Stimulated activated CD4-positive, alpha-beta T cell treated with anti-CD3 and anti-CD28 coated beads, Interleukin-4, amount 100 ng/mL, for 1 hour (primary cell): ENCODE measurements at regions not wholly inside any gene's neighbourhood (a gene's known extent, or its start where the extent isn't known, plus 50 kb on each side); places are given as distances from the start of the nearest gene placed in this dataset.

ENCODE experiments used
- DNase-seq: peaks from one replicate; pipeline ENCODE4 v3.0.0-alpha.2; 2020

DNA sequence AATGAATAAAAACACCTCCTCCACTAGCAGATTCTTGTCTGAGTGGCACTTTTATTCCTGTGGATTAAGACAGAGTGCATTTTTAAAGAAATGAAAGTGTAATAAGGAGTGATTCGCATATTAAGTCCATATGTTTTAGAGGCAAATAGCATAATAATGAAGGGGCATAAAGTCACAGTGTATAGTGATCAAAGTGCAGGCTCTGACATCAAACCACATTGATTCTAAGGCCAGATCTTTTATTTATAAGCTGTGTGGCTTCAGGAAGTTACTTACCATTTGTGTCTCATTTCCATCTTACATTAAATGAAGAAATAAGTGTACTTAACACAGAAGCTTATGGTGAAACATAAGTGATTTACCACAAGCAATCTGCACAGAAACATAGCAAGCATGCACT is 332.8 kb downstream of the GASK1B start:
- no peak for DNase-seq

- no peak for DNase-seq
These were observed 334.5 kb downstream of the GASK1B start for GRCh38 chr4:157838366-157838765.

DNA sequence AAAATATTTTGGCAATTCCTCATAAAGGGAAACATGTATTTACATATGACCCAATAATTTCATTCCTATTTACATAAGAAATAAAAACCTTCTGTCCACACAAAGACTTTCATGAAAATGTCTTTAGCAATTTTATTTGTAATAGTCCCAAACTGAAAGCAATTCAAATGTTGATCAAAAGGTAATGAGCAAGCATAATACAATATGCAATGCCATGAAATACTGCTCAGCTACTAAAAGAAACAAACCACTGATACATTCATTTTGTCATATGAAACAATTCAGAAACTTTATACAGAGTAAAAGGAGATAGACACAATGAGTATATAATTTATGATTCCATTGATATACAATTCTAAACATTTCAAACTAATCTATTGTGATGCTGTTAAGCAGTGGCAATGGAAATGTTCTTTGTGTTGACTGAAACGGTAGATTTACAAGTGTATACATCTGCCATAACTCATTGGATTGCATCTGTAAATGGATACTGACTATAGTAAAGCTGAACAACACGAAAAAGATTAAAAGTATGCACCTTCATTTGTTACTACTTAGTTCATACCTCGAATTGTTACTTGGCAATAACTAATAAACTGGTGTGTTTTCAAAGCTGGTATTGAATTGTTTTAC is 335.6 kb downstream of the GASK1B start:
- DNase-seq = no peak

GRCh38 chr4:157832596-157832995 is 340.2 kb downstream of the GASK1B start:
- no peak for DNase-seq

GRCh38 chr4:157824021-157824420 is 348.8 kb downstream of the GASK1B start:
- no peak for DNase-seq

- DNase-seq = no peak
These were observed 351.0 kb downstream of the GASK1B start for GRCh38 chr4:157821814-157822213.

DNA sequence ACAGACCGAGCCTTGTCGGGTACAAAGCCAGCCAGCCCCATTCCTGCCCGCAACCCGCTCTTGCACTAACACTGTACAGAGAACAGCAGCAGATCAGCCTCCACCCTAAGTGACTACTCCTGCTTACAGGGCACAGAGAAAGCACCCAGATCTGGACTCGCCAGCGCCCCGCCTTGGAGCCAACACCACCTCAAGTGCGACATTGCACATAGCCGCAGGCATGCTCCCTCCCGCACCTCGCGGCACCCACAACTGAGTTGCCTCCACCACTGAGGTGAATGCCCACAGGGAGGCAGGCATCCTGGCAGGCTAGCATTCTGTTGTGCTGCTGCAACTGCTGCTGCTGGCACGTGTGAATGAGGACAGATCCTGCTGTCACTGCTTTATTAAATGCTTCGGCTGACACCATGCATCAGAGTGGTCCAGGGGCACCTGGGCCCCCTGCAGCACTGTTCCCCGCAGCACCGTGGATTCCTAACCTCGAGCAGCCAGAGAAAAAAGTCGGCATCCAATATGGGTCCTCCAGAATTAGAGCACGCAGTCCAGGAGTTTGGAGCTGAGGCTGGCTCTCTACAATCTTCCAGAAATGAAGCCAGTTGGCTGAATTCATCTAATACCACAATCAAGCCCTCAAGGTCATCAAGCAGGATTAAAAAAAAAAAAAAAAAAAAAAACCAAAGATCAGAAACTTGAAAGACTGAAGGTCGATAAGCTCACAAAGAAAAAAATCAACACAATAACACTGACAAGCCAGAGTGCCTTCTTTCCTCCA is 352.9 kb downstream of the GASK1B start:
- DNase-seq = no peak

DNA sequence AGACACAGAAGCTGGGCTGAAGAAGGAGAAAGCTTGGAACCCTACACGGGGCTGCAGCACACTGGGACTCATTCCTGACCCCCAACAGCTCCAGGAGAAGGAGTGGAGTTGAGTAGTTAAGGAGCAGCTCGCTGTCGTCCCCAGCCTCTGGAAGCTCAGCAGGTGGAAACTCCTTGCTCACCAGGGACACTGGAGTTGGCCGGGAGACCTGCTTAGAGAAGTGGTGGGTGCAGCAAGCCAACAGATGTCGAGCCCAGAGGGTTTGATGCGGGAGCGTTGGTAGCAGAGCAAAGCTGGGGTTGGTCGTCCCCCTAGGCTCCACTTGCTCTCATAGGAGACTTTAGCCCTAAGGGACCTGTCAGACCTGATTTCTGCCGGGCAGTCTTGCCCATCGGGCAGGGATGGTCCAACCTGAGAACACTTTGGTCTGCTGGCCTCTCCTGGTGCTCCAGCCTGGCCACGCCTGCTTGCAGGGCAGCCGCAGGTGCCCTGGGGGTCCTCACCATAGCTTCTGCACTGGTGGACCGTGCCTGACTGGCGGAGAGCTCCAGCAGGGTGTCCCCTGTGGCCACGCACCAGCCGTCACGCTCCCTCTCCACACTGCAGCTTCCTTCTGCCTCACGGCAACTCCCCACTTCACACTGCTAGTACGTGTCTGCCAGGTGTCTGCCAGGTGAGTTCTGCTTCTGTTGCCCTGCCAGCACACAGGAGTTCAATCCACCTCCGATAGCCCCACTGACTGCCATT is 353.7 kb downstream of the GASK1B start:
- no peak for DNase-seq

DNA sequence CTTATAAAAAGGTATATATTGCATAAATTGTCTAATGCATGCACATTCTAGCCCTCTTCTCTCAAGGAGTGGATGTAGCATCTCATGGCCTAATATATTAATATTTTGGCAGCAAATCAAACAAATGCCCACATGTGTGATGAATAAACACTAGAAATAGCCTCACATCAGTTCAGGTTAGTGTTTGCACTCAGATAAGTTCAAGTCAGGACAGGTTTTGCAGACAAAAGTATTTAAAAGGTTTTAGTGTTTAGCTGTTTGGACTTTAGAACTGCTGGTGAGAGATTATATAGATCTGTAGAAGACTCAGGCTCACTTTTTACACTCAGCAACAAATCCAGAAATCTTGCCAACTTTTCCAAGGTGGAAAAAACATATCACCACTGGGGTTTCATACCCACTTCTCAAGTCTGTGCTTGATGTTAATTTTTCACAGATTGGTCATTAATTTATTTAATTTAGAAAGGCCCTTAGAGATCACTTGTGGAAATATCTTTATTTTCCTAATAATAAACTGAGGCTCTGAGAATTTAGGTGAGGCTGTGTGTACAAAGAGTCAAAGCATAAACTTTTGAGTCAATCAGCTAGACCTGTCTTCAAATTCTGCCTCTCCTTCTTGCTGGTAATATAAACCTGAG is 362.6 kb downstream of the GASK1B start:
- no peak for DNase-seq

GRCh38 chr4:157808796-157809383 is 363.9 kb downstream of the GASK1B start:
- DNase-seq = no peak

DNA sequence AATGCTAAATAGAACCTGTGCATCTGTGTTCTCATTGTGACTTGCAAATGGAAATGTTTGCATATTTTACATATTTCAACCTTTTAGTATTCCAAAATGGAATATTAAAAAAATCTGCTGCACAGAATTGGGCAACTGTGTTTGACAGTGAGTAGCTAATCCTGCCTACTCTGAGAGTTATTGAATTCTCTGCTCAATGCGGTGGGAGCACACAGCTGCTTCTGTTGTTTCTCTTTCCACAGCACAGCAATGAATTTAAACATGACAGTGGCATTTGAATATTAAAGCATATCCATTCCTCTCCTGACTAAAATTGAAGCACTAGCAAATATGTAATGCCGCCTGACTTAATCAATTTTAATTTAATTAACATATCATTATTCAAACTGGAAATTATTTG is 366.6 kb downstream of the GASK1B start:
- DNase-seq = no peak

GRCh38 chr4:157804986-157805385 is 367.8 kb downstream of the GASK1B start:
- no peak for DNase-seq

- DNase-seq = no peak
These were observed 368.8 kb downstream of the GASK1B start for GRCh38 chr4:157803845-157804521.

- no peak for DNase-seq
These were observed 369.4 kb downstream of the GASK1B start for GRCh38 chr4:157803421-157803820.

DNA sequence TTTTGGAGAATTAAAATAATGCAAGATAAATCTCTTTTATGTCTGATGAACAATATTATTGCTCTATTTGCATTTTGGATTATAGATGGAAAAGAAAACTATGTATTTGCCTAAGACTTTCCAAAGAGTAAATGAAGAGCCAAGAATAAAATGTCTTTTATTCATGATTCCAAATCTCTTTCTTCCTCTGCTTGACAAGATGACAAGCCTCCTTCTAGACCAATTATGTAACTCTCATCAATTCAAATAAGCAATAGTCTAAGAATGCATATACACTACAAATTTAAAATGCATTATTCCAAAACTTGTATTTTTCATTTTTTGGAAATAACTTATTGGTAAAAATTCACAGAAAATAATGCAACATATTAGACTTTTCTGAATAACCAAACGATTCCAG is 377.3 kb downstream of the GASK1B start:
- no peak for DNase-seq

GRCh38 chr4:157792716-157793115 is 380.1 kb downstream of the GASK1B start:
- no peak for DNase-seq

DNA sequence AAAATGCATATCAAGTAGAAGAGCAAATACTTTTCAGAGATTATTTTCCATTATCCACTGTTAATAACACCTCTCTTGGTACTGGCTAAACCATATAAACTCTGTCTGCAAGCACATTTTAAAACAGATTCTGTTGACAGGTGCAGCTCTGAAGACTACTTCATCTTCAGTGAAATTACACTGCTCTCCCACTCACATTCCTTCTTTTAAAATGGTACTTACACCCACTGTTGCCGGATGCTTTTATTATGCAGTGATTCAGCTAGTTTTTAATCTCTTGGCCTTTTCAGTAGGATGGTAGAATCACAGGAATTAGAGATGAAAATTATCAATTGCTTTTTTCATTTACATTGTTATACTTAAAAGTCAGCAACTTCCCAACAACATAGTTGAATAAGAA is 381.6 kb downstream of the GASK1B start:
- DNase-seq = no peak

DNA sequence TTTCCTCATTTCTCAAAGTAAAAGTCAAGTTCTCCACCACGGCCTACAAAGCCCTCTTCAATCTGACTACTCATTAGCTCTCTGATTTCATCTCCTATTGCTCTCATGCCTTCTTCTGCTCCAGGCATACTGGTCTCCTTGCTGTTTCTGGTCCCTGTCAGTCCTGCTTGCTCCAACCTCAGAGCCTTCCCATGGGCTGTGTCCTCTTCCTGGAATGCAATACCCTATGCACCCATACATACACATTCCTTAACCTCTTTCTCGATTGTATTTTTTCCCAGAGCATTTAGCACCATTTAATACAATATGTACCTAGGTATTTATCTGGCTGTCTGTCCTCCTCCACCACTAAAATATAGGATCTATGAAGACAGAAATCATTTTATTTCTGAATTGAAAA is 385.2 kb downstream of the GASK1B start:
- no peak for DNase-seq

GRCh38 chr4:157781361-157781760 is 391.5 kb downstream of the GASK1B start:
- DNase-seq = no peak

DNA sequence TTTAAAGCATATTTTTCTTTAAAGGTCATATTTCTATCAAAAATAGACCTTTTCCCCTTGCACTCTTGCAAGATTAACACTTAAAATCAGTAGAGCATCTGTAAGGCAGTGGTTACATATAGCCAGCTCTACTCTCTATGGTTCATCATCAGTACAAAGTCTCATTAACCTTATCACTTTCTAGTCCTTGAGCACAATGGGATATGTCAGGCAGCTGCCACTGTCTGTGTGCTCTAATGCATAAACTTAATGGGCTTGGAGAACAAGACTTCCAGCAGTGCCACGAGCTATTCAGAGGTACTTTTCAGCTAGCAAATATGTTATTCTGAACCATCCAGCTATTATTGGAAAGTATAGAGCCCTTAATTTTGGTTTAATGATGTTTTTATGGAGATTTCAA is 393.7 kb downstream of the GASK1B start:
- DNase-seq = no peak

GRCh38 chr4:157776930-157777528 is 395.8 kb downstream of the GASK1B start:
- no peak for DNase-seq

DNA sequence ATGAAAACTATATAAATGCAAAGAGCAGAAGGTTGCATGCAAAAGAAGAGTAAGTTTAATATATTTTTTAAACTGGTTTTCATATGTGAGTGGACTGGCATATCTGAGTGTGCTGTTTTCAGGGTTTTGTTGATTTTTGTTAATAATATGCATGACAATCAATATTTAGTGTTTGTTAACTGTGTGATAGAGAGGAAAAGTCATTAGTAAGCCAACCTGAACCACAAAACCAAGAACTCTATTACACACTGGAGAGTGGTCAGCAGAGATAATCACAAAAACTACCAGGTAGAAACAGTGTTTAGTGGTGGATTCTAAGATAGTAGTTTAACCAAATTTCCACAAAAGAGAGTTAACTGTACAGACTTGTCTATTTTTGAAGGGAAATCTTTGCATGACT is 396.9 kb downstream of the GASK1B start:
- no peak for DNase-seq
